ENCODE measurements at regions not wholly inside any gene's neighbourhood (a gene's known extent, or its start where the extent isn't known, plus 50 kb on each side); places are given as distances from the start of the nearest gene placed in this dataset.

DNA sequence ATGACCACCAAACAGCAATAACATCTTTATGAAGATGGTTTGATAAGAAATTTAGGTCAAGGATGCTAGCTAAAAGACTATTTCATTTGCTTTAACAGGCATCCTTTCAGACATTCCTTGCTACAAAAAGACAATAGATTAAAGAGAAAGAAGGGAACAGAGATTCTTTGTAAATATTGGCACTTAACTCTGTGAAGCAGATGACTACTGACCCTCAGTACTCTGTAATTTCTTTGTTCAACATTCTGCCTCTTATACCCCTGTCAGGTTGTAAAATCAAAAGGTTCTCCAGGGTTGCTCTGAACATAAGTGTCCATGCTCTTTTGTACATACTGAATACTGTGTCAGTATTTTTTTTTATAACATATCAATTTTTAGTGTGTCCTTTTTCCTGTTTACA lies 610.6 kb upstream of the GRAMD2B start:
- intact Hi-C loops (cut with micrococcal nuclease) (no loop called here), dilution Hi-C loops (cut with MboI; ENCODE audit: extremely low pct_ligation_motif_present, low sequenced_read_pairs) (no loop called here)
- no peak overlapping the region for H3K27ac ChIP-seq (ENCODE audit: insufficient read depth, low read depth, low read length)
- no peaks in the 10 kb centered on the region for H4K20me1 ChIP-seq (replicated peaks; ENCODE audit: control insufficient read depth, extremely low read depth, insufficient read depth, low read length)
- no peaks in the 10 kb centered on the region for H3K36me3 ChIP-seq (ENCODE audit: control insufficient read depth in 2 of 2, extremely low read depth in 1 of 2, insufficient read depth in 2 of 2, low read length in 2 of 2)
- no TSS peak for BruUV-seq (replicated peaks)
- DNase-seq (ENCODE audit: low read depth, low spot score): no peak
- CTCF ChIA-PET: interaction anchor here (1.1 to 1.8 kb wide), 2 partner anchors 18 to 37 kb away, joined by 3 to 4 read pairs; no protein-coding TSS in a partner anchor
- POLR2A ChIA-PET: no interaction called here
- TF ChIP-seq MAX (IDR thresholded peaks at IDR 0.05; ENCODE audit: insufficient read depth, insufficient read length) (no peak), FOS (IDR thresholded peaks at IDR 0.05; ENCODE audit: borderline replicate concordance, insufficient read depth, low read length) (no peak), EZH2 (IDR thresholded peaks at IDR 0.05; ENCODE audit: borderline replicate concordance, low read depth, low read length, severe bottlenecking) (no peak), MYC (IDR thresholded peaks at IDR 0.05; ENCODE audit: low read depth, low read length) (no peak), GATA2 (IDR thresholded peaks at IDR 0.05; ENCODE audit: insufficient read depth, insufficient read length, low read depth, low read length) (no peak), POLR2AphosphoS5 (IDR thresholded peaks at IDR 0.05; ENCODE audit: insufficient read depth, low read depth, low read length) (no peak), POLR2A (IDR thresholded peaks at IDR 0.05; ENCODE audit: low read depth, low read length) (no peak), JUN (IDR thresholded peaks at IDR 0.05; ENCODE audit: borderline replicate concordance, insufficient read depth, insufficient read length, low read depth) (no peak)
- TF ChIP-seq, protein P1, sequence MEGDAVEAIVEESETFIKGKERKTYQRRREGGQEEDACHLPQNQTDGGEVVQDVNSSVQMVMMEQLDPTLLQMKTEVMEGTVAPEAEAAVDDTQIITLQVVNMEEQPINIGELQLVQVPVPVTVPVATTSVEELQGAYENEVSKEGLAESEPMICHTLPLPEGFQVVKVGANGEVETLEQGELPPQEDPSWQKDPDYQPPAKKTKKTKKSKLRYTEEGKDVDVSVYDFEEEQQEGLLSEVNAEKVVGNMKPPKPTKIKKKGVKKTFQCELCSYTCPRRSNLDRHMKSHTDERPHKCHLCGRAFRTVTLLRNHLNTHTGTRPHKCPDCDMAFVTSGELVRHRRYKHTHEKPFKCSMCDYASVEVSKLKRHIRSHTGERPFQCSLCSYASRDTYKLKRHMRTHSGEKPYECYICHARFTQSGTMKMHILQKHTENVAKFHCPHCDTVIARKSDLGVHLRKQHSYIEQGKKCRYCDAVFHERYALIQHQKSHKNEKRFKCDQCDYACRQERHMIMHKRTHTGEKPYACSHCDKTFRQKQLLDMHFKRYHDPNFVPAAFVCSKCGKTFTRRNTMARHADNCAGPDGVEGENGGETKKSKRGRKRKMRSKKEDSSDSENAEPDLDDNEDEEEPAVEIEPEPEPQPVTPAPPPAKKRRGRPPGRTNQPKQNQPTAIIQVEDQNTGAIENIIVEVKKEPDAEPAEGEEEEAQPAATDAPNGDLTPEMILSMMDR (IDR thresholded peaks at IDR 0.05; ENCODE audit: extremely low read depth in 1 of 2, insufficient read depth in 1 of 2, low read depth in 1 of 2, low read length in 2 of 2): no peak
- no peak overlapping the region for H3K4me3 ChIP-seq (replicated peaks in 1 of 3; ENCODE audit: insufficient read depth in 1 of 3, low read depth in 1 of 3, low read length in 3 of 3)
- no peak overlapping the region for H3K9ac ChIP-seq (replicated peaks; ENCODE audit: extremely low read depth, insufficient read depth, low read length)
- H3K4me1 ChIP-seq (ENCODE audit: control insufficient read depth, extremely low read depth, insufficient read depth, low read length): no peaks in the 10 kb centered on the region
- no peaks in the 10 kb centered on the region for H3K27me3 ChIP-seq (ENCODE audit: control insufficient read depth in 2 of 2, insufficient read depth in 2 of 2, low read length in 2 of 2)
- no peak overlapping the region for H3K4me2 ChIP-seq (ENCODE audit: insufficient read depth, low read length)
- H3K79me2 ChIP-seq (ENCODE audit: control insufficient read depth, insufficient read depth, low read length): no peaks in the 10 kb centered on the region
- H3K9me1 ChIP-seq (replicated peaks; ENCODE audit: control insufficient read depth, extremely low read depth, insufficient read depth, low read length): no peaks in the 10 kb centered on the region
- no peaks in the 10 kb centered on the region for H3K9me3 ChIP-seq (replicated peaks; ENCODE audit: control insufficient read depth, insufficient read depth, low read length)
- no peak overlapping the region for H2AFZ ChIP-seq (ENCODE audit: low read depth, low read length)
- no peak for FAIRE-seq

Data from endothelial cell of umbilical vein (primary cell).